HG03097 (cell line): ENCODE measurements at regions not wholly inside any gene's neighbourhood (a gene's known extent, or its start where the extent isn't known, plus 50 kb on each side); places are given as distances from the start of the nearest gene placed in this dataset.
"Not testable (repeated sequence)": the region's sequence is repeated elsewhere in the genome, so short reads cannot be mapped to it uniquely, and the experiment has no call there.

ENCODE experiments used
- ATAC-seq: cut with Tn5 transposase; IDR thresholded peaks from one replicate; pipeline ENCODE4 v1.9.1; 2021; ENCODE audit not compliant: unreplicated experiment, low FRiP score

- no peak for ATAC-seq
Observed at GRCh38 chr13:54004026-54004699, 975.5 kb downstream of the OLFM4 start.

DNA sequence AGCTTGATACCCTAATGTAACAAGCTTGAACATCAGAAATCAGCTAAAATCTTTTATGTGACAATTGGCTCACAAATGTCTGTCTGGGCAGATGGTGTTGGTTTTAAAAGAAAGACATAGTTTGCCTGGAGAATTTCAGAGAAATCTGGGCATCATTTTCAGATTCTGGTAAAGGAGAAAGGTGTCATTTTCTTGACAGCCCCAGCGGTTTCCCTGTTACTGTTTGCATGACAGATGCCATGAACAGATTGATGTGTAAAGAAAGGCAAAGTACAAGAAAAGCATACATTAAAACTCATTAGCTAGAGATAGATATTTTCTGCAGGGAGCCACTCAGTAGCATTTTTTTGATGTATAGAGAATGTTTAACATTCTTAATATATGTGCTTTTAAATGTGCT, 987.9 kb downstream of the OLFM4 start:
- ATAC-seq, result no peak

DNA sequence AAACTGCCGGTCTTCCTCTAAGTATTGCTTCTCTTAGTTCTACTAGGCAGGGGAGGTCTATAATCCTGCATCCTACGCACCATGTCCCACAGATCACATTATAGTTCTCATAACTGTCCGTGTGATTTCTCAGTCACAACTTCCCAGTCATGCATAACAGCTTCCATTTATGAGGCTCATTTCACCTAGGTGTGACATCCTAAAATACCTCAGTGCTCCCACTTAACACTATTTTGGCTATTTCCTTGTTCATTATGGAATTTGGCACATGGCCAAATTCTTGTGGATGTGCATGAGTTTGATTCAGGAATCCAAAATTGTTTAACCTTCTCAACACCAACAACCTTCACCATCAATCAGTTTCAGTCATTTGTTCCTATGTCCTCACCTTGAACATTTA, 989.9 kb downstream of the OLFM4 start:
- ATAC-seq, result no peak

DNA sequence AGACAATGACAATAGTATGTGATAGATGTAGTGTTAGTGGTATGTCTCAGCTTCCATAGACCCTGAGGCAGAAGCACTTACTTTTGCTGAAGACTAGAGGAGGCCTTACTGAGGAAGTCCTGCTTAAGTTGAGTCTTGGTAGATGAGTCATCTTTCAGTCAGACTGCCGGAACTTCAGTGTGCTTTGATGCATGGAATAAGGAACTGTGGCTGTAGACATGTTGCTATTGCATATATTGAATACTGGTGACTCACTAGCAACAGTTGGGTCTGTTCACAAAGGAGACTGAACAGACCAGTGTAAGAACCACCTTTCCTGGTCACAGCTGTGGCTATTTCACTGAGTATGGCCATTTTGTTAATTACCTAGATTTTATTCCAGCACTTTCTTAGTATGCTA, 1000.6 kb downstream of the OLFM4 start:
- ATAC-seq, result peak; percentile 98

GRCh38 chr13:54029720-54030119, 1001.1 kb downstream of the OLFM4 start:
- no peak for ATAC-seq

DNA sequence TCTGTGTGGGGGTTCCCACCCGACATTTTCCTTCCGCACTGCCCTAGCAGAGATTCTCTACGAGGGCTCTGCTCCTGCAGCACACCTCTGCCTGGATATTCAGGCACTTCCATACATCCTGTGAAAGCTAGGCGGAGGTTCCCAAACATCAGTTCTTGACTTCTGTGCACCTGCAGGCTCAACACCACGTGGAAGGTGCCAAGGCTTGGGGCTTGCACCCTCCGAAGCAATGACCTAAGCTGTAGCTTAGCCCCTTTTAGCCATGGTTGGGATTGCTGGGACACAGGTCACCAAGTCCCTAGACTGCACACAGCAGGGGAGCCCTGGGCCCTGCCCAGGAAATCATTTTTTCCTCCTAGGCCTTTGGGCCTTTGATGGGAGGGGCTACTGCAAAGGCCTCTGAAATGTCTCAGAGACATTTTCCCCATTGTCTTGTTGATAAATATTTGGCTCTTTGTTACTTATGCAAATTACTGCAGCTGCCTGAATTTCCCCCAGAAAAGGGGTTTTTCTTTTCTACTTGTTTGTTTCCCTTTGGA, 1004.8 kb downstream of the OLFM4 start:
- no peak for ATAC-seq

GRCh38 chr13:54034047-54034446, 1005.4 kb downstream of the OLFM4 start:
- no peak for ATAC-seq

DNA sequence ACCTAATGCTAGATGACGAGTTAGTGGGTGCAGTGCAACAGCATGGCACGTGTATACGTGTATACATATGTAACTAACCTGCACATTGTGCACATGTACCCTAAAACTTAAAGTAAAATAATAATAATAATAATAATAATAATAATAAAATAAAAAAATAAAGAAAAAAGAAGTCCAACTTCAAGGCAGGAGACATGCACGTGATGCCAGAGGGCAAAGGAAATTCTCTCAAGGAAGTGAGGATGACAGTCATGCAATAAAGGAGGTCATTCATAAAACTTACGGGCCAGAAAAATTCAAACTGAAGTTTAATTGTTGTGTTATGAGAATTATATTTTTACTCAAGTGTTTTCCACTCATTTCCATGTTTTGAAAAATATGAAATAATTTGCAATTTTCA, 1028.8 kb downstream of the OLFM4 start:
- not testable (repeated sequence) for ATAC-seq

GRCh38 chr13:54069958-54070357, 1041.3 kb downstream of the OLFM4 start:
- not testable (repeated sequence) for ATAC-seq

GRCh38 chr13:54077569-54077968, 1049.0 kb downstream of the OLFM4 start:
- ATAC-seq, result no peak

DNA sequence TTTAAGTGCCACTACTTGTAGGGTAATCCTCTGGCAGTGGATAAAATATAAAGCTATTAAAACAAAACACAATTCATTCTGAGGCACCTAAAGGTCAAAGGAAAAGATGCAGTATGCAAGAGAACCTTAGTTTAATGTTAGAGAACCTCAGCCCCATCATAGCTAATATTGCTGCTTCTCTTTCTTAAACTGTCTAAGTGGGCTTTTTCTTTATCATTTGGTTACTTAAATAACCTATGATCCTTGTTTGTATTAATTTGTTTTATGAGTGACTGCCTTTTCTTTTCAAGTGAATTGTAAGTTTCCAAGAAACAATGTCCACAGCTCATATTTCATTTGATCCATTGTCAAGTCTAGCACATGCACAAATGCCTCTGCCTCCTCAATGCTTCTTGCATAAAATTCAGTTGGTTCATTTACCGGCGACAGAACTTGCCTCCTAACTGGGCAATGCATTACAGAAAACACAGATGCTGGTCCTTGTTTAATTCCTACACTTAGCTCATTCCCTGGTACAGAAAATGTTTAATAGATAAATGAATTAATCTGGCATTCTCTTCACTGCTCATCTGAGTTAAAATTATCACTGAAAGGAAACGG, 1049.8 kb downstream of the OLFM4 start:
- ATAC-seq, result no peak

- not testable (repeated sequence) for ATAC-seq
Observed at GRCh38 chr13:54082309-54082708, 1053.7 kb downstream of the OLFM4 start.

DNA sequence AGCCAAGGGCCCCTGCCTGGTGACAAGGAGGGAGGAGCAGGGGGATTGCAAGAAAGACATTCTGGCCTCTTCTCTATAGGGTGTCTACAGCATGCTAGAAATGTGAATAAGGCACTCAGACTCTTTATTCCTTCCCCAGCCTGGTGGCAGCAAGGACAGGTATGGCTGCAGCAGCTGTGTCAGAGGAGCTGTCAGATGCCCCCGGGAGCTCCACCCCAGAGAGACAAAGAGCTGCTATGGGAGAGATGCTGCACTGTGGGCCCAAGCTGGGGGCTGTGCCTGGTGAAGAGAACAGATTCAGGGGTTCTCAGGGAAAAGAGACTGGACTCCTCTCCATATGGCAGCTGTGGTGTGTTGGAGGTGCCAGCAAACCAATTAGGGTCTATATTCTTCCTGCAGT, 1063.3 kb downstream of the OLFM4 start:
- ATAC-seq, result no peak

DNA sequence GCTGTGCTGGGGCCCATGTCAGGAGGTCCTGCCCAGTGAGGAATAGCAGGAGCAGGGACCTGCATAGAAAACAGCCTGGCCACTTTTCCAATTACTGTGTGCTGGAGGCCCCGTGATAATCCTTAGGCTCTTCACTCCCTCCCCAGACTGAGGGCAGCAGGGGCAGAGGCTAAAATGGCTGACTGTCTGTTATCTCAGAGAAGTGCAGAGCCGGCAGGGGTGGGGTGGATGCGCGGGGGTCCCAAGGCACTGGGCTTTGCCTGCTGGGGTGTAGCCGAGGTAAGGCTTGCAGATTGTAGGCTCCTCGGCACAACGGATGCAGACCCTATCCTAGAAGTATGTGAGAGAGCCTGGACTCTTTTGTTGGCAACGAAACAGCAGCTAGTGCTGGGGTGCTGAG, 1064.1 kb downstream of the OLFM4 start:
- ATAC-seq, result no peak

- no peak for ATAC-seq
Observed at GRCh38 chr13:54110597-54110996, 1082.0 kb downstream of the OLFM4 start.

DNA sequence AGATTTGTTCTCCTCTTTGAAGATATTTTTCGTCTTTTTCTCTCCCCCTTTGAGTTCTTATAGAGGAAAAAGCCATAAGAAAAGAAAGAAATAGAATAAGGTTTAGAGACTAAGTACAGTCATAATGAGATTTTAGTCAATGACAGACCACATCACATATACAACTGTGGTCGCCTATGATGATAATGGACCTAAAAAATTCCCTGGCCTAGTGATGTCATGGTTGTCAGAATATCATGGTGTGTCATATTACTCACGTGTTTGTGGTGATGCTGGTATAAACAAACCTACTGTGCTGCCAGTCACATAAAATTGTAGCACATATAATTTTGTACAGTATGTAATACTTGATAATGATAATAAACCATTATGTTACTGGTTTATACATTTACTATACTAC, 1096.1 kb downstream of the OLFM4 start:
- no peak for ATAC-seq

GRCh38 chr13:54130931-54131330, 1102.3 kb downstream of the OLFM4 start:
- not testable (repeated sequence) for ATAC-seq

DNA sequence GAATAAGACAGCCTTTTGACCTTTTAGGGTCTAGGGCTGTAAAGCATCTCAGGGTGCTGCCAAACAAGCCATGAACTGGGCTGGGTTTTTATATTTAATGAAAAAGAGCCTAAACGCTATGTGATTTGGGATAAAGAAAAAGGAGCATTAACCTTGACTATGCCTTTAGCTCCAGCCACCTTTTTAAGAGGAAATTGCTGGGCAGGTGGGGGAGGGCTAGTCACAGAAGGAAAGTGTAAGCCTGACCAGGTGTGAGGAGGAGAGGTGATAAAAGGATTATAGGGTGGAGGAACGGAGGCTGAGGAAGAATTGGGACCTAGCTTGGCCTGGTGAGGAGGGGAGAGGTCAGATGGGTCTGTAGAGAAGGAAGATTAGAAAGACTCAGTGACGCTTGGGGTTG, 1102.8 kb downstream of the OLFM4 start:
- not testable (repeated sequence) for ATAC-seq

- ATAC-seq, result not testable (repeated sequence)
Observed at GRCh38 chr13:54132127-54132526, 1103.5 kb downstream of the OLFM4 start.

DNA sequence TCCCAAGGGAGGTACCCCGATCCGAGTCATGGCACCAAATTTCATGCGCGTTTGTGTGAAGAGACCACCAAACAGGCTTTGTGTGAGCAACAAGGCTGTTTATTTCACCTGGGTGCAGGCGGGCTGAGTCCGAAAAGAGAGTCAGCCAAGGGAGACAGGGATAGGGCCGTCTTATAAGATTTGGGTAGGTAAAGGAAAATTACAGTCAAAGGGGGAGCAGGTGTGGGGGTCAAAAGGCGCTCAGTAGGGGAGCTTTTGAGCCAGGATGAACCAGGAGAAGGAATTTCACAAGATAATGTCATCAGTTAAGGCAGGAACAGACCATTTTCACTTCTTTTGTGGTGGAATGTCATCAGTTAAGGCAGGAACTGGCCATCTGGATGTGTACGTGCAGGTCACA, 1104.1 kb downstream of the OLFM4 start:
- ATAC-seq, result not testable (repeated sequence)

- no peak for ATAC-seq
Observed at GRCh38 chr13:54133746-54134145, 1105.1 kb downstream of the OLFM4 start.

- ATAC-seq, result no peak
Observed at GRCh38 chr13:54144828-54145227, 1116.2 kb downstream of the OLFM4 start.
